ENCODE measurements at regions not wholly inside any gene's neighbourhood (a gene's known extent, or its start where the extent isn't known, plus 50 kb on each side); places are given as distances from the start of the nearest gene placed in this dataset.

GRCh38 chr12:115096588-115097397 is 412.8 kb upstream of the TBX3 start:
- TF ChIP-seq CTCF (conservative IDR thresholded peaks at IDR 0.05) (no peak), ZFX (IDR thresholded peaks at IDR 0.05) (no peak)

Data from C4-2B (cell line).